ENCODE measurements at regions not wholly inside any gene's neighbourhood (a gene's known extent, or its start where the extent isn't known, plus 50 kb on each side); places are given as distances from the start of the nearest gene placed in this dataset.

- Histone ChIP-seq H3K4me3 (ENCODE audit: insufficient read length, low read depth) (no peak overlapping the region), H3K9ac (ENCODE audit: insufficient read length, low read depth) (no peak overlapping the region), H3K27me3 (ENCODE audit: insufficient read depth, insufficient read length) (no peaks in the 10 kb centered on the region), H3K36me3 (ENCODE audit: insufficient read depth, insufficient read length, low read length) (no peaks in the 10 kb centered on the region), H3K9me3 (ENCODE audit: insufficient read depth, low read length) (no peaks in the 10 kb centered on the region), H3K4me1 (ENCODE audit: insufficient read depth, insufficient read length) (no peaks in the 10 kb centered on the region)
- no peak for DNase-seq (ENCODE audit: low read depth, low spot score)
- TF ChIP-seq ZNF274 (IDR thresholded peaks at IDR 0.05; ENCODE audit: low read depth, low read length) (no peak), YY1 (IDR thresholded peaks at IDR 0.05; ENCODE audit: insufficient read depth, insufficient read length) (no peak), SUZ12 (IDR thresholded peaks at IDR 0.05; ENCODE audit: extremely low read depth, insufficient read depth, insufficient read length) (no peak)
These were observed 122.3 kb downstream of the CHST1 start for GRCh38 chr11:45543081-45543480.

- no peaks in the 10 kb centered on the region for H3K36me3 ChIP-seq (ENCODE audit: insufficient read depth, insufficient read length, low read length)
- no peaks in the 10 kb centered on the region for H3K9me3 ChIP-seq (ENCODE audit: insufficient read depth, low read length)
- no peak overlapping the region for H3K4me3 ChIP-seq (ENCODE audit: insufficient read length, low read depth)
- H3K9ac ChIP-seq (ENCODE audit: insufficient read length, low read depth), result no peak overlapping the region
- H3K27me3 ChIP-seq (ENCODE audit: insufficient read depth, insufficient read length), result no peaks in the 10 kb centered on the region
- TF ChIP-seq YY1 (IDR thresholded peaks at IDR 0.05; ENCODE audit: insufficient read depth, insufficient read length), result no peak
- no peak for TF ChIP-seq SUZ12 (IDR thresholded peaks at IDR 0.05; ENCODE audit: extremely low read depth, insufficient read depth, insufficient read length)
- H3K4me1 ChIP-seq (ENCODE audit: insufficient read depth, insufficient read length), result no peaks in the 10 kb centered on the region
- DNase-seq (ENCODE audit: low read depth, low spot score), result no peak
These were observed 123.6 kb downstream of the CHST1 start for GRCh38 chr11:45541693-45542434.

GRCh38 chr11:45538939-45539338 is 126.5 kb downstream of the CHST1 start:
- Histone ChIP-seq H3K36me3 (ENCODE audit: insufficient read depth, insufficient read length, low read length) (no peaks in the 10 kb centered on the region), H3K27me3 (ENCODE audit: insufficient read depth, insufficient read length) (no peaks in the 10 kb centered on the region), H3K4me1 (ENCODE audit: insufficient read depth, insufficient read length) (peaks cover 4% of the 10 kb centered on the region), H3K4me3 (ENCODE audit: insufficient read length, low read depth) (no peak overlapping the region), H3K9me3 (ENCODE audit: insufficient read depth, low read length) (no peaks in the 10 kb centered on the region), H3K9ac (ENCODE audit: insufficient read length, low read depth) (no peak overlapping the region)
- TF ChIP-seq ZNF274 (IDR thresholded peaks at IDR 0.05; ENCODE audit: low read depth, low read length) (no peak), YY1 (IDR thresholded peaks at IDR 0.05; ENCODE audit: insufficient read depth, insufficient read length) (no peak), SUZ12 (IDR thresholded peaks at IDR 0.05; ENCODE audit: extremely low read depth, insufficient read depth, insufficient read length) (no peak)
- no peak for DNase-seq (ENCODE audit: low read depth, low spot score)

GRCh38 chr11:45538363-45538762 is 127.1 kb downstream of the CHST1 start:
- no peak overlapping the region for H3K4me3 ChIP-seq (ENCODE audit: insufficient read length, low read depth)
- DNase-seq (ENCODE audit: low read depth, low spot score), result no peak
- TF ChIP-seq SUZ12 (IDR thresholded peaks at IDR 0.05; ENCODE audit: extremely low read depth, insufficient read depth, insufficient read length) (no peak), ZNF274 (IDR thresholded peaks at IDR 0.05; ENCODE audit: low read depth, low read length) (no peak), YY1 (IDR thresholded peaks at IDR 0.05; ENCODE audit: insufficient read depth, insufficient read length) (no peak)
- no peaks in the 10 kb centered on the region for H3K27me3 ChIP-seq (ENCODE audit: insufficient read depth, insufficient read length)
- H3K4me1 ChIP-seq (ENCODE audit: insufficient read depth, insufficient read length), result peaks cover 4% of the 10 kb centered on the region
- no peaks in the 10 kb centered on the region for H3K9me3 ChIP-seq (ENCODE audit: insufficient read depth, low read length)
- no peaks in the 10 kb centered on the region for H3K36me3 ChIP-seq (ENCODE audit: insufficient read depth, insufficient read length, low read length)
- H3K9ac ChIP-seq (ENCODE audit: insufficient read length, low read depth), result no peak overlapping the region

GRCh38 chr11:45537614-45538013 is 127.8 kb downstream of the CHST1 start:
- peaks cover 4% of the 10 kb centered on the region for H3K4me1 ChIP-seq (ENCODE audit: insufficient read depth, insufficient read length)
- H3K9me3 ChIP-seq (ENCODE audit: insufficient read depth, low read length), result no peaks in the 10 kb centered on the region
- no peak overlapping the region for H3K9ac ChIP-seq (ENCODE audit: insufficient read length, low read depth)
- TF ChIP-seq YY1 (IDR thresholded peaks at IDR 0.05; ENCODE audit: insufficient read depth, insufficient read length) (no peak), SUZ12 (IDR thresholded peaks at IDR 0.05; ENCODE audit: extremely low read depth, insufficient read depth, insufficient read length) (no peak), ZNF274 (IDR thresholded peaks at IDR 0.05; ENCODE audit: low read depth, low read length) (no peak)
- peaks cover 1% of the 10 kb centered on the region for H3K27me3 ChIP-seq (ENCODE audit: insufficient read depth, insufficient read length)
- no peak overlapping the region for H3K4me3 ChIP-seq (ENCODE audit: insufficient read length, low read depth)
- DNase-seq (ENCODE audit: low read depth, low spot score), result no peak
- H3K36me3 ChIP-seq (ENCODE audit: insufficient read depth, insufficient read length, low read length), result no peaks in the 10 kb centered on the region

GRCh38 chr11:45535033-45535432 is 130.4 kb downstream of the CHST1 start:
- H3K27me3 ChIP-seq (ENCODE audit: insufficient read depth, insufficient read length), result peaks cover 4% of the 10 kb centered on the region
- no peak overlapping the region for H3K9ac ChIP-seq (ENCODE audit: insufficient read length, low read depth)
- no peak for TF ChIP-seq YY1 (IDR thresholded peaks at IDR 0.05; ENCODE audit: insufficient read depth, insufficient read length)
- no peak for TF ChIP-seq SUZ12 (IDR thresholded peaks at IDR 0.05; ENCODE audit: extremely low read depth, insufficient read depth, insufficient read length)
- no peak for TF ChIP-seq ZNF274 (IDR thresholded peaks at IDR 0.05; ENCODE audit: low read depth, low read length)
- DNase-seq (ENCODE audit: low read depth, low spot score), result no peak
- H3K4me3 ChIP-seq (ENCODE audit: insufficient read length, low read depth), result no peak overlapping the region
- peaks cover 11% of the 10 kb centered on the region for H3K4me1 ChIP-seq (ENCODE audit: insufficient read depth, insufficient read length)
- H3K9me3 ChIP-seq (ENCODE audit: insufficient read depth, low read length), result no peaks in the 10 kb centered on the region
- H3K36me3 ChIP-seq (ENCODE audit: insufficient read depth, insufficient read length, low read length), result no peaks in the 10 kb centered on the region

GRCh38 chr11:45534132-45534531 is 131.3 kb downstream of the CHST1 start:
- no peak for TF ChIP-seq ZNF274 (IDR thresholded peaks at IDR 0.05; ENCODE audit: low read depth, low read length)
- no peak for TF ChIP-seq SUZ12 (IDR thresholded peaks at IDR 0.05; ENCODE audit: extremely low read depth, insufficient read depth, insufficient read length)
- Histone ChIP-seq H3K27me3 (ENCODE audit: insufficient read depth, insufficient read length) (peaks cover 4% of the 10 kb centered on the region), H3K9ac (ENCODE audit: insufficient read length, low read depth) (no peak overlapping the region), H3K36me3 (ENCODE audit: insufficient read depth, insufficient read length, low read length) (no peaks in the 10 kb centered on the region), H3K4me1 (ENCODE audit: insufficient read depth, insufficient read length) (peaks cover 11% of the 10 kb centered on the region), H3K9me3 (ENCODE audit: insufficient read depth, low read length) (no peaks in the 10 kb centered on the region), H3K4me3 (ENCODE audit: insufficient read length, low read depth) (no peak overlapping the region)
- no peak for DNase-seq (ENCODE audit: low read depth, low spot score)

Data from NT2/D1 (cell line).